HepG2 (cell line): ENCODE measurements at regions not wholly inside any gene's neighbourhood (a gene's known extent, or its start where the extent isn't known, plus 50 kb on each side); places are given as distances from the start of the nearest gene placed in this dataset.

Experiments used
- EZH2 ChIP-seq: conservative IDR thresholded peaks from 2 replicates; pipeline ENCODE4 v1.6.1; 2012; ENCODE audit warnings: mild to moderate bottlenecking, low read depth, low read length, moderate library complexity
- JUND ChIP-seq: sonication (generic); formaldehyde crosslinking; IDR thresholded peaks from 2 replicates; pipeline ENCODE4 v1.8.0; 2022; ENCODE audit warnings: mild to moderate bottlenecking, missing genetic modification reagents
- MXI1 ChIP-seq: IDR thresholded peaks from 3 replicates; pipeline ENCODE4 v1.6.1; 2012; ENCODE audit warnings: low read depth, low read length, inconsistent platforms, borderline replicate concordance
- RBFOX2 ChIP-seq: fragments of 200-400 bp; formaldehyde crosslinking; IDR thresholded peaks from 2 replicates; pipeline ENCODE4 v1.6.1; 2017; ENCODE audit warnings: low read depth, mild to moderate bottlenecking, low read length
- ZNF570 ChIP-seq: sonication (generic); formaldehyde crosslinking; IDR thresholded peaks from 2 replicates; pipeline ENCODE4 v1.4.0; 2020; ENCODE audit warnings: mild to moderate bottlenecking, missing genetic modification reagents, borderline replicate concordance
- TF ChIP-seq, protein P1 (sequence below): sonication (generic); formaldehyde crosslinking; IDR thresholded peaks from 2 replicates; pipeline ENCODE4 v1.5.0; 2020; ENCODE audit warnings: missing genetic modification reagents
- TF ChIP-seq, protein P2 (sequence below), 2 experiments: sonication (generic) in 1 of 2; formaldehyde crosslinking in 1 of 2; IDR thresholded peaks; 2 replicates each; pipeline versions ENCODE4 v1.4.0 to v1.6.1; 2018 to 2020; ENCODE audit warnings: missing genetic modification reagents in 2 of 2, borderline replicate concordance in 1 of 2, low read depth in 1 of 2, mild to moderate bottlenecking in 1 of 2, missing biosample characterization in 1 of 2
- TF ChIP-seq, protein P3 (sequence below): sonication (generic); formaldehyde crosslinking; IDR thresholded peaks from 2 replicates; pipeline ENCODE4 v1.4.0; 2020; ENCODE audit warnings: missing genetic modification reagents
- TF ChIP-seq, protein P4 (sequence below): sonication (generic); formaldehyde crosslinking; IDR thresholded peaks from 2 replicates; pipeline ENCODE4 v1.4.0; 2020; ENCODE audit warnings: missing genetic modification reagents, mild to moderate bottlenecking, borderline replicate concordance
- TF ChIP-seq, protein P5 (sequence below): sonication (generic); formaldehyde crosslinking; IDR thresholded peaks from 2 replicates; pipeline ENCODE4 v1.5.0; 2020; ENCODE audit warnings: mild to moderate bottlenecking, missing genetic modification reagents, moderate library complexity
- TF ChIP-seq, protein P6 (sequence below): sonication (generic); formaldehyde crosslinking; IDR thresholded peaks from 2 replicates; pipeline ENCODE4 v1.4.0; 2020; ENCODE audit warnings: mild to moderate bottlenecking, missing genetic modification reagents
- TF ChIP-seq, protein P7 (sequence below): sonication (generic); formaldehyde crosslinking; IDR thresholded peaks from 2 replicates; pipeline ENCODE4 v1.4.0; 2020; ENCODE audit warnings: missing genetic modification reagents, borderline replicate concordance

DNA sequence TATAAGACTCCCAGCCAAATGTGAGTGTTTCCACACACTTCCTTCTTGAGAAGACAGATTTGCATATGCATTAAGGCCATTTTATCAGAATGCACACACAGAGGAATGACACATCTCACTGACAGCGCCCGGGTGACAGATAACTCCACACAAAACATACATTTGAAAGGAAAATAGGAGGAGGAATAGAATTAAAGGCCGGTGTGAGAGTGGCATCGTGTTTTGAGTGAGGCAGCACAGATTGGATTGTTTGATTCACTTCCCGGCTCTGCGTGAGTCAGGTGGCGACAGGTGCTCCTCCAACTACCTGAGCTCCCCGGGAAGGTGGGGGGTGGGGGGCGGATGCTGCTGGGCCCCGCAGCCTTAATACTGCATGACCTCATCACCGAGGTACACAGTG lies 429.0 kb downstream of the TSHZ3 start:
- TF ChIP-seq, protein P1, sequence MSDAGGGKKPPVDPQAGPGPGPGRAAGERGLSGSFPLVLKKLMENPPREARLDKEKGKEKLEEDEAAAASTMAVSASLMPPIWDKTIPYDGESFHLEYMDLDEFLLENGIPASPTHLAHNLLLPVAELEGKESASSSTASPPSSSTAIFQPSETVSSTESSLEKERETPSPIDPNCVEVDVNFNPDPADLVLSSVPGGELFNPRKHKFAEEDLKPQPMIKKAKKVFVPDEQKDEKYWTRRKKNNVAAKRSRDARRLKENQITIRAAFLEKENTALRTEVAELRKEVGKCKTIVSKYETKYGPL (CRISPR knock-in tag): no peak
- TF ChIP-seq, protein P2, sequence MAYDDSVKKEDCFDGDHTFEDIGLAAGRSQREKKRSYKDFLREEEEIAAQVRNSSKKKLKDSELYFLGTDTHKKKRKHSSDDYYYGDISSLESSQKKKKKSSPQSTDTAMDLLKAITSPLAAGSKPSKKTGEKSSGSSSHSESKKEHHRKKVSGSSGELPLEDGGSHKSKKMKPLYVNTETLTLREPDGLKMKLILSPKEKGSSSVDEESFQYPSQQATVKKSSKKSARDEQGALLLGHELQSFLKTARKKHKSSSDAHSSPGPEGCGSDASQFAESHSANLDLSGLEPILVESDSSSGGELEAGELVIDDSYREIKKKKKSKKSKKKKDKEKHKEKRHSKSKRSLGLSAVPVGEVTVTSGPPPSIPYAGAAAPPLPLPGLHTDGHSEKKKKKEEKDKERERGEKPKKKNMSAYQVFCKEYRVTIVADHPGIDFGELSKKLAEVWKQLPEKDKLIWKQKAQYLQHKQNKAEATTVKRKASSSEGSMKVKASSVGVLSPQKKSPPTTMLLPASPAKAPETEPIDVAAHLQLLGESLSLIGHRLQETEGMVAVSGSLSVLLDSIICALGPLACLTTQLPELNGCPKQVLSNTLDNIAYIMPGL (CRISPR knock-in tag; IDR thresholded peaks at IDR 0.05; ENCODE audit: borderline replicate concordance in 1 of 2, low read depth in 1 of 2): no peak
- no peak for TF ChIP-seq EZH2
- no peak for TF ChIP-seq JUND (CRISPR knock-in tag)
- TF ChIP-seq RBFOX2: no peak
- TF ChIP-seq MXI1: no peak
- TF ChIP-seq, protein P3, sequence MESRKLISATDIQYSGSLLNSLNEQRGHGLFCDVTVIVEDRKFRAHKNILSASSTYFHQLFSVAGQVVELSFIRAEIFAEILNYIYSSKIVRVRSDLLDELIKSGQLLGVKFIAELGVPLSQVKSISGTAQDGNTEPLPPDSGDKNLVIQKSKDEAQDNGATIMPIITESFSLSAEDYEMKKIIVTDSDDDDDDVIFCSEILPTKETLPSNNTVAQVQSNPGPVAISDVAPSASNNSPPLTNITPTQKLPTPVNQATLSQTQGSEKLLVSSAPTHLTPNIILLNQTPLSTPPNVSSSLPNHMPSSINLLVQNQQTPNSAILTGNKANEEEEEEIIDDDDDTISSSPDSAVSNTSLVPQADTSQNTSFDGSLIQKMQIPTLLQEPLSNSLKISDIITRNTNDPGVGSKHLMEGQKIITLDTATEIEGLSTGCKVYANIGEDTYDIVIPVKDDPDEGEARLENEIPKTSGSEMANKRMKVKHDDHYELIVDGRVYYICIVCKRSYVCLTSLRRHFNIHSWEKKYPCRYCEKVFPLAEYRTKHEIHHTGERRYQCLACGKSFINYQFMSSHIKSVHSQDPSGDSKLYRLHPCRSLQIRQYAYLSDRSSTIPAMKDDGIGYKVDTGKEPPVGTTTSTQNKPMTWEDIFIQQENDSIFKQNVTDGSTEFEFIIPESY: no peak
- TF ChIP-seq, protein P4, sequence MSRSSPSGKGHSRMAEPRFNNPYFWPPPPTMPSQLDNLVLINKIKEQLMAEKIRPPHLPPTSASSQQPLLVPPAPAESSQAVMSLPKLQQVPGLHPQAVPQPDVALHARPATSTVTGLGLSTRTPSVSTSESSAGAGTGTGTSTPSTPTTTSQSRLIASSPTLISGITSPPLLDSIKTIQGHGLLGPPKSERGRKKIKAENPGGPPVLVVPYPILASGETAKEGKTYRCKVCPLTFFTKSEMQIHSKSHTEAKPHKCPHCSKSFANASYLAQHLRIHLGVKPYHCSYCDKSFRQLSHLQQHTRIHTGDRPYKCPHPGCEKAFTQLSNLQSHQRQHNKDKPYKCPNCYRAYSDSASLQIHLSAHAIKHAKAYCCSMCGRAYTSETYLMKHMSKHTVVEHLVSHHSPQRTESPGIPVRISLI (CRISPR knock-in tag): no peak
- TF ChIP-seq, protein P5, sequence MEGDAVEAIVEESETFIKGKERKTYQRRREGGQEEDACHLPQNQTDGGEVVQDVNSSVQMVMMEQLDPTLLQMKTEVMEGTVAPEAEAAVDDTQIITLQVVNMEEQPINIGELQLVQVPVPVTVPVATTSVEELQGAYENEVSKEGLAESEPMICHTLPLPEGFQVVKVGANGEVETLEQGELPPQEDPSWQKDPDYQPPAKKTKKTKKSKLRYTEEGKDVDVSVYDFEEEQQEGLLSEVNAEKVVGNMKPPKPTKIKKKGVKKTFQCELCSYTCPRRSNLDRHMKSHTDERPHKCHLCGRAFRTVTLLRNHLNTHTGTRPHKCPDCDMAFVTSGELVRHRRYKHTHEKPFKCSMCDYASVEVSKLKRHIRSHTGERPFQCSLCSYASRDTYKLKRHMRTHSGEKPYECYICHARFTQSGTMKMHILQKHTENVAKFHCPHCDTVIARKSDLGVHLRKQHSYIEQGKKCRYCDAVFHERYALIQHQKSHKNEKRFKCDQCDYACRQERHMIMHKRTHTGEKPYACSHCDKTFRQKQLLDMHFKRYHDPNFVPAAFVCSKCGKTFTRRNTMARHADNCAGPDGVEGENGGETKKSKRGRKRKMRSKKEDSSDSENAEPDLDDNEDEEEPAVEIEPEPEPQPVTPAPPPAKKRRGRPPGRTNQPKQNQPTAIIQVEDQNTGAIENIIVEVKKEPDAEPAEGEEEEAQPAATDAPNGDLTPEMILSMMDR (CRISPR knock-in tag): no peak
- TF ChIP-seq, protein P6, sequence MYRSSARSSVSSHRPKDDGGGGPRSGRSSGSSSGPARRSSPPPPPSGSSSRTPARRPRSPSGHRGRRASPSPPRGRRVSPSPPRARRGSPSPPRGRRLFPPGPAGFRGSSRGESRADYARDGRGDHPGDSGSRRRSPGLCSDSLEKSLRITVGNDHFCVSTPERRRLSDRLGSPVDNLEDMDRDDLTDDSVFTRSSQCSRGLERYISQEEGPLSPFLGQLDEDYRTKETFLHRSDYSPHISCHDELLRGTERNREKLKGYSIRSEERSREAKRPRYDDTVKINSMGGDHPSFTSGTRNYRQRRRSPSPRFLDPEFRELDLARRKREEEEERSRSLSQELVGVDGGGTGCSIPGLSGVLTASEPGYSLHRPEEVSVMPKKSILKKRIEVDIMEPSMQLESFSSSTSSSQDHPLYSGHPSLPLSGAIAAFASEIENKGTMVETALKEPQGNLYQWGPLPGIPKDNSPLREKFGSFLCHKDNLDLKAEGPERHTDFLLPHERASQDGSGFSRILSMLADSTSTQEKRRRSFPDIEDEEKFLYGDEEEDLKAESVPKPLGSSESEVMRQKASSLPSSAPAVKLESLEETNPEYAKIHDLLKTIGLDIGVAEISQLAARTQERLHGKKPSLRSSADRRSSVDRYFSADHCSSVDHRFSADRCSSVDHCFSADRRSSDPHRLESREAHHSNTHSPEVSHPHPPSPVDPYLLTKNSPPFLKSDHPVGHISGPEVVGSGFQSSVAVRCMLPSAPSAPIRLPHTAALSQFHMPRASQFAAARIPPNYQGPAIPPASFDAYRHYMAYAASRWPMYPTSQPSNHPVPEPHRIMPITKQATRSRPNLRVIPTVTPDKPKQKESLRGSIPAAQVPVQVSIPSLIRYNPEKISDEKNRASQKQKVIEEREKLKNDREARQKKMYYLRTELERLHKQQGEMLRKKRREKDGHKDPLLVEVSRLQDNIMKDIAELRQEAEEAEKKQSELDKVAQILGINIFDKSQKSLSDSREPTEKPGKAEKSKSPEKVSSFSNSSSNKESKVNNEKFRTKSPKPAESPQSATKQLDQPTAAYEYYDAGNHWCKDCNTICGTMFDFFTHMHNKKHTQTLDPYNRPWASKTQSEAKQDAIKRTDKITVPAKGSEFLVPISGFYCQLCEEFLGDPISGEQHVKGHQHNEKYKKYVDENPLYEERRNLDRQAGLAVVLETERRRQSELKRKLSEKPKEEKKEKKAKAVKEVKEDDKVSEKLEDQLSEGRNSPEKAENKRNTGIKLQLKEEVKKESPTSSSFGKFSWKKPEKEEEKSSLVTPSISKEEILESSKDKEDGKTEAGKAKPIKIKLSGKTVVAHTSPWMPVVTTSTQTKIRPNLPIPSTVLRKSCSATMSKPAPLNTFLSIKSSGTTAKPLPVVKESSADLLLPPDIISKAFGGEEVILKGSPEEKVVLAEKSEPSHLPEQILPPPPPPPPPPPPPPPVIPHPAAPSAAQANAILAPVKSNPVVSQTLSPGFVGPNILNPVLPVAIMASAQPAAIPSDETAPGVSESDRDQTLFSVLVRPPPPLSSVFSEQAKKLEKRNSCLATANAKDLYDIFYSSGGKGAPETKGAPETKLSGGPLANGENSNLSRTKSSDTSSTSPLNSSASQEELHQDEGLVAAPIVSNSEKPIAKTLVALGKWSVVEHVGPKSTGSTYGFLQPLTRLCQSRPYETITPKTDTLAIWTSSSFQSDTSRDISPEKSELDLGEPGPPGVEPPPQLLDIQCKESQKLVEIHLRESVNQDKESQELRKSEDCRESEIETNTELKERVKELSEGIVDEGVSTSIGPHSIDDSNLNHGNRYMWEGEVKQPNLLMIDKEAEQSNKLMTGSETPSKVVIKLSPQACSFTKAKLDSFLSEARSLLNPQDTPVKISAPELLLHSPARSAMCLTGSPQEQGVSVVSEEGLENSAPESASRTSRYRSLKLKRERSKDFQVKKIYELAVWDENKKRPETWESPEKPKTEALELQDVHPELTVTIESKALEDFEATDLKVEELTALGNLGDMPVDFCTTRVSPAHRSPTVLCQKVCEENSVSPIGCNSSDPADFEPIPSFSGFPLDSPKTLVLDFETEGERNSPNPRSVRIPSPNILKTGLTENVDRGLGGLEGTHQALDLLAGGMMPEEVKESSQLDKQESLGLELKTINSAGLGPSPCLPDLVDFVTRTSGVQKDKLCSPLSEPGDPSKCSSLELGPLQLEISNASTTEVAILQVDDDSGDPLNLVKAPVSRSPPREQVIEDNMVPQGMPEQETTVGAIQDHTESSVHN (CRISPR knock-in tag): no peak
- no peak for TF ChIP-seq ZNF570 (CRISPR knock-in tag)
- TF ChIP-seq, protein P7, sequence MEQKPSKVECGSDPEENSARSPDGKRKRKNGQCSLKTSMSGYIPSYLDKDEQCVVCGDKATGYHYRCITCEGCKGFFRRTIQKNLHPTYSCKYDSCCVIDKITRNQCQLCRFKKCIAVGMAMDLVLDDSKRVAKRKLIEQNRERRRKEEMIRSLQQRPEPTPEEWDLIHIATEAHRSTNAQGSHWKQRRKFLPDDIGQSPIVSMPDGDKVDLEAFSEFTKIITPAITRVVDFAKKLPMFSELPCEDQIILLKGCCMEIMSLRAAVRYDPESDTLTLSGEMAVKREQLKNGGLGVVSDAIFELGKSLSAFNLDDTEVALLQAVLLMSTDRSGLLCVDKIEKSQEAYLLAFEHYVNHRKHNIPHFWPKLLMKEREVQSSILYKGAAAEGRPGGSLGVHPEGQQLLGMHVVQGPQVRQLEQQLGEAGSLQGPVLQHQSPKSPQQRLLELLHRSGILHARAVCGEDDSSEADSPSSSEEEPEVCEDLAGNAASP (CRISPR knock-in tag): no peak
